ENCODE measurements at regions not wholly inside any gene's neighbourhood (a gene's known extent, or its start where the extent isn't known, plus 50 kb on each side); places are given as distances from the start of the nearest gene placed in this dataset.
"Not testable (repeated sequence)": the region's sequence is repeated elsewhere in the genome, so short reads cannot be mapped to it uniquely, and the experiment has no call there.

DNA sequence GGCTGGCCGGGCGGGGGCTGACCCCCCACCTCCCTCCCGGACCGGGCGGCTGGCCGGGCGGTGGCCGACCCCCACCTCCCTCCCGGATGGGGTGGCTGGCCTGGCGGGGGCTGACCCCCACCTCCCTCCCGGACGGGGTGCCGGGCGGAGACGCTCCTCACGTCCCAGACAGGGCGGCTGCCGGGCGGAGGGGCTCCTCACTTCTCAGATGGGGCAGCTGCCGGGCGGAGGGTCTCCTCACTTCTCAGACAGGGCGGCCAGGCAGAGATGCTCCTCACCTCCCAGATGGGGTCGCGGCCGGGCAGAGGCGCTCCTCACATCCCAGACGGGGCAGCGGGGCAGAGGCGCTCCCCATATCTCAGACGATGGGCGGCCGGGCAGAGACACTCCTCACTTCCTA is 965.8 kb upstream of the DEFB115 start:
- not testable (repeated sequence) for FAIRE-seq; DNase-seq (ENCODE audit: extremely low spot score, insufficient read length, low read depth)

DNA sequence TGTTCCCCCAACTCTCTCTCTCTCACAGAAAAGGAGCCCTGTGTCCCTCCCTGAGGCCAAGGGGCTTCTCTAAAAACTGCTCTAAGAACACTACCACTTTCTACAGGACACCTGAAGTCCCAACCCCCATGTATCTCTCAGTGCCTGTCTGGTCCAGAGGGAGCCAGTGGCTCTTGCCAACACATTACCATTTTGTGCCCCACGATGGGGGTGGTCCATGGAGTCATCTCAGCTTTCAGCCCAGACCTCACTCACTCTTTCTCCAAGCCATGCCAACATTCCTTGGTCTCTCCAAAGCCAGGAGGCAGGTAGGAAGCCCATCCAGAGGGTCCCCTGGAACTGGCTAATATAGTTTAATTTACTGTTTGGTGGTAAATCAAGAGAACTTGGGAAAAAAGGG is 962.1 kb upstream of the DEFB115 start:
- not testable (repeated sequence) for DNase-seq (ENCODE audit: extremely low spot score, insufficient read length, low read depth); FAIRE-seq

DNA sequence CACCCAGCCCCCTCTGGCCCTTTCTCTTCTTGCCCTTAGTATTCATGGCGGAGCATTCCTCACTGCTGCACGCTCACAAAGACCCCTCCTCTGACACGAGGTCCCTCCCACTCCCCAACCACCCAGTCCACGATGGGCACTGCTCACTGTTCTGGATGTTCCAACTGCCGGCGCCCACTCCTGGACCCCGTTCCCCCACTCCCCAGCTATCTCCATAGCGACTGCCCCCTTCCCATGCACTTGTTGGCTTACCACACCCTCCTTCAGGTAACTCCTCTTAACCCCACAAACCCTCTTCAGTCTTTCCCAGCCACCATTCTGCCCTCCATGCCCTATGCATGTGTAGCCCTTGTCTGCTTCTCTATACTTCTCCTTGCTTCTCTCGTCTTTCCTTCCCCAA is 961.5 kb upstream of the DEFB115 start:
- not testable (repeated sequence) for FAIRE-seq

DNA sequence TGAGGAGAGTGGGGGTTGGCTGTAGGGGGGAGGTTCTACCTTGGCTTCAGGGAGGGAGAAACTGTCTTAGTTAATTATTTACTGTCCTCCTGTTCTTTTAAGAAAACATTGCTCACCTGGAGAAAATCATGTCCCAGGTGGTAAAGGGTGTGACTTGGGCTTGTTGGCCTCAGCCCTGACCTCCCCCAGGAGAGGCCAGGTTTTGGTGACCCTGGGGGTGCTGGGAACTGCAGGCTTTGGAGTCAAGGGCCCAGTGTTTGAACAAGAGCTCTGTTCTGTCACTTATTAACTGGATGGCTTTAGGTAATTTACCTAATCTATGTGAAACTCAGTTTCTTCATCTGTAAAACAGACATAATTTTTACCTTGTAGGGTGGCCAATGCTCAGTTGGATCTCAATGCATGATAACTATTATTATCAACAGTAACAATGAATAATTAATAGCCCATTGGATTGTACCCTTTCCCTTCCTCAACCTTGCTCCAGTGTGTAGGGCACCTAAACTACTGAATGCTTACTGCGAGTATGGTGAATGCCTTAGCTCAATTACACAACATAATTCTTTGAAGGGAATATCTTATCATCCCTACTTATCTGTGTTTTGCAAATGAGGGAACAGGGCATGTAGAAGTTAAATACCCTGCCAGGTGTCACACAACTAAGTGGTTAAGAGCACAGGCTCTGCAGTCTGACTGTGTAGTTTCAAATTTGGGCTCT is 959.4 kb upstream of the DEFB115 start:
- FAIRE-seq; DNase-seq (ENCODE audit: extremely low spot score, insufficient read length, low read depth): not testable (repeated sequence)

More for the DNA sequence above, 961.5 kb upstream of the DEFB115 start:
- DNase-seq (ENCODE audit: extremely low spot score, insufficient read length, low read depth), result not testable (repeated sequence)

DNA sequence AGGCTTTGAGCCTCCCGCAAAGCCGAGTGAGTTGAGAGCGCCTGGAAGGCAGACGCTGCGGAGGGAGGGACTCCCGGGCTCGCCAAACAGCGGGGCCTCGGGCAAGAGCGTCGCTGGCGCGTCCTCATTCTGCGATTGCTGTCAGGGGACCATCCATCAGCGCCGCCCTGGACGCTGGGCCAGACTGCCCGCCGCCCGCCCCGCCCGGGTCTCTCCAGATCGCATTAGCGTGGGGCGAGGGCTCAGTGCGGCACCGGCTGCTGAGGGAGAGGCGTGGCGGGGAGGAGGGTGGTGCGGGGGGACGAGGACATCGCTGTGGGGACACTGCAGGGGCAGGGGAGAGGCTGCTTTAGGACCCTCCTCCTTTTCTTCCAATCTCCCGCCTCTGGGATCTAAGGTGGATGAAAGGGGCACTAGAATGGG is 957.2 kb upstream of the DEFB115 start:
- not testable (repeated sequence) for DNase-seq (ENCODE audit: extremely low spot score, insufficient read length, low read depth)

DNA sequence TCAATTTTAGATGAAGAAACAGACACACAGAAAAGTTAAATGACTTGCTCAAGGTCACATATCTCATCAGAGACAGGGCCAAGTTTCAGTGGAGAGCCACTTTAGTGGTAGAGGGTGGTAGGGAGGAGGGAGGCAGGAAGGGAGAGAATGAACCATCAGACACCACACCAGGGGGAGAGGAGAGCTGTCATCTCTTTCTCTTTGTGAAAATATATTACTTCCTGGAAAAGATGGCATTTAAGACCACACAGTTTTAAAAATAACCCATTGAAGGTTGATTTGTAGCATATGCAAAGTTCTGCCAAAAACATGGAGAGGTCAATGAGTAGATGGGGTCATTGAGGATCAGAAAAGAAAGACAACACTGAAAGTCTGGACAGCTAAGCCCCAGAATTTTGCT is 954.7 kb upstream of the DEFB115 start:
- not testable (repeated sequence) for FAIRE-seq; DNase-seq (ENCODE audit: extremely low spot score, insufficient read length, low read depth)

More for the DNA sequence above, 957.2 kb upstream of the DEFB115 start:
- FAIRE-seq, result not testable (repeated sequence)

DNA sequence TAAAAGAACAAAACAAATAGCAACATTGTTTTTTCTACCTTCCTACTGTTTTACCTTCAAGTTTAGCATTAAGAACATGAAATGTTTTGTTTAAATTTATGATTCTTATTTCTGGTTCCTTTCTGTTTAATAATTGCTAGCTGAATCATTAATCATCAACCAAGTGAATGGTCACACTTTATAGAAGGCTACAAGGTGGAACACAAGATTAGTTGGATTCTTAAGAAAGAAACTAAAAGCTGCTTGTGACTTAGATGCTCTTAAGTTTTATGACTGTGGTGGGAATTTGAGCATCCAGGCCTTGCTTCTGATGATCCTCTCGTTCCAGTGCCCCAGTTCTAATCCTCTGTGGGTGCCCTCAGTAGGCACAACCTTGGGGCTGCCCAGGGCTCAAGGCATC is 947.5 kb upstream of the DEFB115 start:
- FAIRE-seq; DNase-seq (ENCODE audit: extremely low spot score, insufficient read length, low read depth): not testable (repeated sequence)

DNA sequence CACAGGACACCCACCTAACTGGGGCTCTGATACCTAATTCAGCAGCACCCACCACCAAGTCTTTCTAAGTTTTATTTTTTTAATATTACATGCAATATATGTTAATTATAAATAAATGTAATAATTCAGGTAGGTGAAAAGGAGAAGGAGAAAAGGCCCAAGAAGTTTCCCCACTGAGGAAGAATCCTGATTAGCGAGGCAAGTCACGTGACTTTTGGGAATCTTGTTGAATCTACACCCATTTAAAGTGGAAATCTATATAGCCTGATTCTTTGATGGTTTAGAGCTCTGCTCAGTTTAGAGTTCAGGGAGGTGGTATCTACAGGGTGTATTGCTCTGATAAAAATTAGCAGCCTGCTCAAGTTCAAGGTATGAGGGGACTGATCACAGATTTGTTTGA is 947.1 kb upstream of the DEFB115 start:
- not testable (repeated sequence) for DNase-seq (ENCODE audit: extremely low spot score, insufficient read length, low read depth); FAIRE-seq

DNA sequence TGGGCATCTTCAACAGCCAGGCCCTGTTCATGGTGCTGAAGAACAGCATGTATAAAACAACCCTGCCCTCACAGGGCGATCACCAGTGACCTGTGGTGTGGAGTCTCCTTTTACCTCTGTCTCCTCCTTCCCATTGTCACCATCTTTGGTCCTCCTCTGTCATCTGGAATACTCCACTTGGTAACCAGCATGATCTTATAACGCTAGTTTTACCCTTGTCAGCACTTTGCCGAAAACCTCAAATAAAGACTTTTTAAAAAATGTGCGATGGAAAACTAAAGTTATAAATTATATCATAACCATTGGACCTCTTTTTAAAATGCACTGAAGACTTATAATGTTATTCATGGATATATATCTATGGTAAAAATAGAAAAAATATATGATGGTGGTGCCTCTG is 945.2 kb upstream of the DEFB115 start:
- not testable (repeated sequence) for DNase-seq (ENCODE audit: extremely low spot score, insufficient read length, low read depth); FAIRE-seq

DNA sequence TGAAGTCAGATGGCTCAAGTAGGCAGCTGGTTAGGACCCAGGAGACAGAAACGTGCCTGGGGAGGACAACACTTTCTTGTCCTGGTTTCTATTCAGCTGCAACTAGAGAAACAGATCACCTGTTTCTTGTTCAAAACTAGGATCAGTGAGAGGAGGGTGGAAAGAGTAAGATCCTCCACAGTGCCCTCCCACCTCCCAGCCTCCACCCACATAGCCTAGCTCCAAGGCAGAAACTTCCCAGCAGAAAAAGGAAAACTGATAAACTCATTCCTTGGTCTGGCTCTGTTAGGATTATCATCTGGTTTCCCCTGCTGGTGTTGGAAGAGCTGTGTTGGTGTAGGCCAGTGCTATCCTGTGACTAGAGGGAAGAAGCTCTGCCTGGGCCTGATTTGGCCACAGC is 943.8 kb upstream of the DEFB115 start:
- not testable (repeated sequence) for DNase-seq (ENCODE audit: extremely low spot score, insufficient read length, low read depth); FAIRE-seq

DNA sequence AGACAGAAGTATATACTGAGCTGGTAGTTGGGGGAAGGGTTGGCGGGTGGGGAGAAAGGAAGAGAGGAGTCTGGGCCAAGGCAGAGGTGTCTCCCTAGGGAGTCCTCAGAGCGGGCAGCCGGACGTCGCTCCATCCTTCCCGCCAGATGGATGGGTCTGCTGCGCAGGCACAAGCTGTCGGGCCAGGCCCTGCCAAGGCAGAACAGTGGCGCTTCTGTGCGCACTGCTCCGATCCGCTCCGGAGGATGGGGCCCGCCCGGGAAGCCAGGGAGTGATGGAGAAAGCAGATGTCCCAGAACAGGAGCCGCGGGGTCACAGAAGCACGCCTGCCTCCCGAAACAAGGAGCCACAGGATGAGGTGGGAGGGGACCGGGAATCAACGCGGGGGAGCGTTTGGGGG is 941.4 kb upstream of the DEFB115 start:
- not testable (repeated sequence) for DNase-seq (ENCODE audit: extremely low spot score, insufficient read length, low read depth)

DNA sequence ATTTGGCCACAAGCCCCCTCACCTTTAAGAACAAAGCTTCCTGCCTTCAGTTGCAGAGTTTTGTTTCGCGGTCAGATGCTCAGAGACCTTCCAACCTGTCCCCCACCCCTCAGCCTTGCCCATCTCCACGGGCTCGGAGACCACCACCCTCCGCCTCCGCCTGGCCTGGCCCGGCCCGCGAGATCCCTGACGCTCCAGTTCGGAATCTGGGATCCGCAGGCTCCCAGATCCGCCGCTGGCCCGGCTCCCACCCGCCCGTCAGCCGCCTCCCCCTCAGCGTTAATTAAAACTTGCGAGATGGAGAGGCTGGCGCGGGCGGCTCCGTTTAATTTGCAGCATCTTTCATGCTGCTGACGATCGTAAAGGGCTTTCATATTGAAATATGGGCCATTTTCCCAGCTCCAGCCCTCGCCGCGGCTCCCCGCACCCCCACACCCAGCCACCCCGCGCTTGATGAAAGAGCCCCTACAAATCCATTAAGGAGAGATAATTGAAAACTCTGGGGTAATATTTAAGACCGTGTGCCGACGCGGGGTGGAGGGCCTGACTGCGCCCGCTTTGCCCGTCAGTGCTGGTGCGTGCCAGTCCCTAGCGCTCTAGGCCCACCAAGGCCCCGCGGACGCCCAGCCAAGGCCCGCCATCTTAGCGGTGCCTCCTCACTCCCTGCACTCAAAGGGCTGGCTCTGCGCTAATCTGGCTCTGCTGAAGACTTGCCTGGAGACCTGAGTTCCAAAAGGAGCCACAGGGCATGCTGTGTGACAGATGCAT is 940.7 kb upstream of the DEFB115 start:
- FAIRE-seq; DNase-seq (ENCODE audit: extremely low spot score, insufficient read length, low read depth): not testable (repeated sequence)

More for the DNA sequence above, 941.4 kb upstream of the DEFB115 start:
- not testable (repeated sequence) for FAIRE-seq

DNA sequence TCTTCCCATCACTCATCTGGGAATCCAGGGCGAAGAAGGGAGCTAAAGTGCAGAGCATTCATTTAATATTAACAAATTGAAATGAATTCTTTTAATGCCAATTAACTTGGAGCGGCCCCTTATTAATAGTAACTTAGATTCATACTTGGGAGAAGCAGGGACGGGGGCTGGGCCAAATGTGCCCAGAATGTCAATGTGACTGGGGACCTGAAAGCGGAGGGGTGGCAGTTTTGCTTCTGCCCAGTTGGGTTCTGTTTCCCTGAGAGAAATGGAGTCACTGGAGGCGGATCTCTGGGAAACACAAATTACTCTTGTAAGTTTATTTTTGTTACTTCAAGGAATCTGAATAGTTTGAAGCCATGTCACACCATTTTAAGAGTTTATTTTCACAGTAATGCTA is 923.7 kb upstream of the DEFB115 start:
- FAIRE-seq; DNase-seq (ENCODE audit: extremely low spot score, insufficient read length, low read depth): not testable (repeated sequence)

DNA sequence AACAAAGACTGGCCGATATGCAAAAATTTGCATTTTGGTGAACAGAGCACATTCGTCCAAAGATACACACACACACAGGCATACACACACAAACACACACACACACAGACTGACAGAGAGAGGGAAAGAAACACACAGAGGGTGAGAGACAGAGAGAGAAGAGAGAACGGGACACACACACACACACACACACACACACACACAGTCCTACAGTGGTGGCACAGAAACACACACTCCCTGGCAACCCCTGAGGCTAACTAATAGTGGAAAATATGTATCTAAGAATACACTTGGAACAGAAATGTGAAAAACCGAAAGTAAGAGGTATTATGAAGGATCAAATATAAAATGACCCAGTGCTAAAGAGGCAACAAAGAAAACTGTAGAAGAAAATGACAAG is 919.9 kb upstream of the DEFB115 start:
- DNase-seq (ENCODE audit: extremely low spot score, insufficient read length, low read depth); FAIRE-seq: not testable (repeated sequence)

DNA sequence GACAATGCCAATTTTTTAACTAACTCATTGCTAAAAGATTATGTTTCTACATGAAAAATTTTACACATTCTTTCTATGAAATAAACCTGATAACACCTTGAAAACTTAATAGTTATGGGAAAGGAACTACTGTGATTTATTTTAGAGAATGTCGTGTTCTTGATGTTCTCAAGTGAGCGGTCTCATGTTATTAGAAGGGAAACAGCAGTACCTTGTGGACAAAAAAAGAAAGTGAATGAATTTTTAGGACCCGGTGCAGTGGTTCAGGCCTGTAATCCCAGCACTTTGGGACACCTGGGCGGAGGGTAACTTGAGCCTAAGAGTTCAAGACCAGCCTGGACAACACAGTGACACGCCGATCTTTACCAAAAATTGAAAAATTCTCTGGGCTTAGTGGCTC is 908.5 kb upstream of the DEFB115 start:
- not testable (repeated sequence) for FAIRE-seq; DNase-seq (ENCODE audit: extremely low spot score, insufficient read length, low read depth)

DNA sequence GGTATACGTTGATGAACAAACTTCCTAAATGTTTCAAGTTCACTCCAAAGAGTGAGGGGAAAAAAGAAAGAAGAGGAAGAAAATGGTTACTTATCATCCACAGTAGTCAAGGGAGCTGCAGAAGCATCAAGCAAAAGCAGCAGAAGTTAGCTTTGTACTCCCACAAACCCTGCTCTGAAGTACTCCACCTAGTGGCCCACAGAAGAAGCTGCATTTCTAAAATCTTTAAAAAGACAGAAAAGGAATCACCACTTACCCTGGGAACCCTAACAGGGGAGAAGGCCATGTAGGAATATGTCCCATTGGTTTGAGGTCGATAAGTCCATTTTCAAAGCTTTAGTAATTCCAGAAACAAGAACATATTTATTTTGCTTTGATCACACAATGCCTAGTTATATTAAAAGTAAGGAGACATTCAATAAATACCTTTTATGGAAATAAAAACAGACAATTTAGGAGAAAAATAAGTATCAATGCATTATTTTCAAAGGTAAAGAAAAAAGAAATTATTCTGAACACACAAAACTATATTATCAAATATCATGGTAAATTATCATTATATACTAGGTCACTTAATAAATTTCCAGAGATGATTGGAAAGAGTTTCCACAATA is 900.5 kb upstream of the DEFB115 start:
- FAIRE-seq; DNase-seq (ENCODE audit: extremely low spot score, insufficient read length, low read depth): not testable (repeated sequence)

DNA sequence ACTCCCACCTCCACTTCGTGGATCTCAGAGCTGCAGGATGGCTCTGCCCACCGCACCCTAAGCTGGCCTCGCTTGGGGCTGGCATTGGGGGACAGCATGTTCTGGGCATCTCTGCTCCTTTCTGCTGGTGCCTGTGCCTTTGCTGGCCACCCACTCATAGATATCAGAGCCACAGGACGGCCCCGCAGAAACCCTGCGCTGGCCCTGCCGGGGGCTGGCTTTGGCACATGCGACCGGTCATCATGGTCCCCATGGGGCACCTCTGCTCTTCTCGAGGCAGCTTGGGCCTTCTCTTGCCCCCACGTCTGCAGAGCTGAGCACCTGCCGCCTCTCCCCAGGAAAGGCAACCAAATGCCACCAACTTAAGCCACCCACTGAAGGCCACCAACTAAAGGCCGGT is 895.7 kb upstream of the DEFB115 start:
- FAIRE-seq, result not testable (repeated sequence)

DNA sequence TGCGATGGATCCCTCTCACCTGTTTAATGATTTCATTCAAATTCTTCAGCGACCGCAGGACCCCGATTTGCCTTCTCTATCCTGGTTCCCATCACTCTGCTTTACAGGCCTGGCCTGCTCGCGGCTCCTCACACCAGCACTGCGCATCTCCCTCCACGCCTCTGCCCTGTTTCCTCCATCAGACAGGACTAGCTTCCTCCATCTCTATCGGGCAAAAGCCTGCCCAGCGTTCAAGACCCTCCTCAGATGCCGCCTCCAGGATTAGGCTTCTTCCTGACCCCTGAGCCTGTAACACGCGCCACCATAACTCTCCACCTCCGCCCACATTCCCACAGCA is 881.1 kb upstream of the DEFB115 start:
- not testable (repeated sequence) for FAIRE-seq

More for the DNA sequence above, 895.7 kb upstream of the DEFB115 start:
- not testable (repeated sequence) for DNase-seq (ENCODE audit: extremely low spot score, insufficient read length, low read depth)

DNA sequence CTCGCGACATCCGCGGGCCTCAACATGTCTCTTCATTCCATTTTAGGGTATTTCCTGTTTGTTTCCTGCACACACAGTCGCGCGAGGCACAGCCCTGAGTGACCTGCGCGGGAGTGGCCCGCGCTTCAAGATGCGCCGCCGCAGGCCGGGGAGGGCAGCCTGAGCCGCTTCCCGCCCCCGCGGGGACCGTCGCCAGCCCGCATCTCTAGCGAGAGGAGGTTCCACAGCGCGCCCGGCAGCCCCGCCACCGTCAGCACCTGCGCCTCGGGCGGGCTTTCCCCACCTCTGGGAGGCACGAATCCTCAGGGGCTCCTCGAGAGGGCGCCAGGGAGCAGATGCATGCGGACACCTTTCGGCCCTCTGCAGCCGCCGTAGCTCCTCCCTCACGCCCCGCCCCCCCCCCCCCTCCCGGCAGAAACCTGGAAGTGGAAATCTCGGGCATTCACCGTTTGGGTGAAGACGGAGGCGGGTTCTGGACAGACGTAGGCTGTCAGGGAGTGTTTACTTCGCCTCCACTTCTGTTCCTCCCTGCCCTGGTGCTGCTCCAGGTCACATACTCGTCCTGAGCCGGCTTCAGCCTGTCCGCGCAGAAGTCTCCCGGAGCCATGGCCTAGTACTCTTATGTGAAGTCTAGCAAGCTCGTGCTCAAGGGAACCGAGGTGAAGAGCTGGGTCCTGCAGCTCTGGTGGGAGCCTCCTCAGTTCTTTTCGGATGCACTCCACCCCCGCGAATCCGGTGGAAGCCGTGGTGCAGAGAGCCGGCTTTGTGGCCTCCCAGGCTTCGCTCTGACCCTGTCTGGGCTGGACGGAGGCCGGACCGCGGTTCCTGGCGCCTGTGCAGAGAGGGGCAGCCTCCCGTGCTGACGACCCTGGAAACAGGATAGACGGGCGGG is 880.5 kb upstream of the DEFB115 start:
- DNase-seq (ENCODE audit: extremely low spot score, insufficient read length, low read depth) (peak; percentile 57), FAIRE-seq (no peak)

More for the DNA sequence above, 881.1 kb upstream of the DEFB115 start:
- DNase-seq (ENCODE audit: extremely low spot score, insufficient read length, low read depth), result not testable (repeated sequence)
